ENCODE measurements at regions not wholly inside any gene's neighbourhood (a gene's known extent, or its start where the extent isn't known, plus 50 kb on each side); places are given as distances from the start of the nearest gene placed in this dataset.

DNA sequence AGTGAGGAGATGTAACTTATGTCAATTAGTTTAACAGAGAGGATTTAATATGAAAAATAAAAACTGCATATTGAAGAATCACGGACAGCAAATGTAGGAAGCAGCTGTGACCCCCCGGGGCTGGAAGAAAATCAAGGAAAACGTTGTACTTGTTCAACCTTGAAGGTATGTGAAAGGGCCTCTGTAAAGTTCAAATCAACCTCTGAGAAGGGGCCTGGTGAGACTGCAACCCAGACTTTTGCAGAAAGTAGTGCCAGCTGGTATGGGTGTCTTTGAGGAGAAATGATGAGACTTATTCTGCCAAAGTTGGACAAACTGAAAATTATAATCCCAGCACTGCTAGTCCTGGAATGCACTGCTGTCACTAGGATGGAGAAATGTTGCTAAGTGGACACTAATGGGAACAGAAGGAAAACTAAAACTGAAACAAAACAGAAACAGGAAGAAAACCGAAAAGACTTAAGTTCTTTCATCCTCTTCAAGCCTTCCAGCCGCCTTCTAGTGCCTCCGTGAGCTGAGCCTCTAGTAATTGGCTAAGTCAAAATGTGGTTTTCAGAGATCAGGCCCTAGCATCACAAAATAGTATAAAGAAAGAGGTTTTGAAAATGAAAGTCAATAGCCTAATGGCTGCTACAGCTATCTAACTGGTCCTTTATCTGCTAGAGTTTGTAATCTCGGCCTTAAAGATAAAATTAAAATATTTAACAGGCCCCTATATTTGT is 253.7 kb upstream of the SORCS1 start:
- no peak for ATAC-seq
- no peaks in the 10 kb centered on the region for H3K36me3 Mint-ChIP-seq
- H3K4me1 Mint-ChIP-seq = no peaks in the 10 kb centered on the region
- no peaks in the 10 kb centered on the region for H3K9me3 Mint-ChIP-seq
- H3K4me3 Mint-ChIP-seq = no peak overlapping the region
- ChIA-PET POLR2A (no interaction called here), CTCF (no interaction called here)
- H3K27ac Mint-ChIP-seq = no peak overlapping the region
- no peaks in the 10 kb centered on the region for H3K27me3 Mint-ChIP-seq (ENCODE audit: low read depth)
- TF ChIP-seq, protein P1, sequence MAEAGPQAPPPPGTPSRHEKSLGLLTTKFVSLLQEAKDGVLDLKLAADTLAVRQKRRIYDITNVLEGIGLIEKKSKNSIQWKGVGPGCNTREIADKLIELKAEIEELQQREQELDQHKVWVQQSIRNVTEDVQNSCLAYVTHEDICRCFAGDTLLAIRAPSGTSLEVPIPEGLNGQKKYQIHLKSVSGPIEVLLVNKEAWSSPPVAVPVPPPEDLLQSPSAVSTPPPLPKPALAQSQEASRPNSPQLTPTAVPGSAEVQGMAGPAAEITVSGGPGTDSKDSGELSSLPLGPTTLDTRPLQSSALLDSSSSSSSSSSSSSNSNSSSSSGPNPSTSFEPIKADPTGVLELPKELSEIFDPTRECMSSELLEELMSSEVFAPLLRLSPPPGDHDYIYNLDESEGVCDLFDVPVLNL (CRISPR knock-in tag; IDR thresholded peaks at IDR 0.05; ENCODE audit: borderline replicate concordance, low read depth) = no peak
- TF ChIP-seq SMAD3 (CRISPR knock-in tag; IDR thresholded peaks at IDR 0.05; ENCODE audit: borderline replicate concordance) = no peak
- no peak for DNase-seq (ENCODE audit: low spot score)

DNA sequence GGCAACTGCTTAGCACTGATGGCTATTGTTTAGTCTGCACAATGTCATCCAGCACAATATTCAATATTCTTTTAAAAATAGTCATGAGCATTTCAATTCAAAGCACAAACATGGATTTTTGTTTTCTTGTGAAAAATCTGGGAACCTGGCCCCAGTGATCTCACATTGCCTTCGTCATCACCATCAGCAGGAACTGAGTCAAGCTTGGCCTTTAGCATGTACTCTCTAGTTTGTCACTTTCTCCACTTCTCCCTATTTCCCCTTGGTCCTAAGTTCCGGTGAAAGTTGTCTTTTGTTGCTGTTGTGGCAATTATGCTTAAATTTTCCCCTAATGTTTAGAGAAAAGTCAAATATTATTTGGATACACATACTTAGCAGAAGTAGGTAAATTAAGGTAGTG is 252.9 kb upstream of the SORCS1 start:
- DNase-seq (ENCODE audit: low spot score) (no peak), ATAC-seq (no peak)
- H3K9me3 Mint-ChIP-seq = no peaks in the 10 kb centered on the region
- no peak overlapping the region for H3K4me3 Mint-ChIP-seq
- no peaks in the 10 kb centered on the region for H3K4me1 Mint-ChIP-seq
- no peaks in the 10 kb centered on the region for H3K27me3 Mint-ChIP-seq (ENCODE audit: low read depth)
- no peak overlapping the region for H3K27ac Mint-ChIP-seq
- H3K36me3 Mint-ChIP-seq = no peaks in the 10 kb centered on the region
- TF ChIP-seq ETV6 (CRISPR knock-in tag; IDR thresholded peaks at IDR 0.05) = no peak
- TF ChIP-seq, protein P2, sequence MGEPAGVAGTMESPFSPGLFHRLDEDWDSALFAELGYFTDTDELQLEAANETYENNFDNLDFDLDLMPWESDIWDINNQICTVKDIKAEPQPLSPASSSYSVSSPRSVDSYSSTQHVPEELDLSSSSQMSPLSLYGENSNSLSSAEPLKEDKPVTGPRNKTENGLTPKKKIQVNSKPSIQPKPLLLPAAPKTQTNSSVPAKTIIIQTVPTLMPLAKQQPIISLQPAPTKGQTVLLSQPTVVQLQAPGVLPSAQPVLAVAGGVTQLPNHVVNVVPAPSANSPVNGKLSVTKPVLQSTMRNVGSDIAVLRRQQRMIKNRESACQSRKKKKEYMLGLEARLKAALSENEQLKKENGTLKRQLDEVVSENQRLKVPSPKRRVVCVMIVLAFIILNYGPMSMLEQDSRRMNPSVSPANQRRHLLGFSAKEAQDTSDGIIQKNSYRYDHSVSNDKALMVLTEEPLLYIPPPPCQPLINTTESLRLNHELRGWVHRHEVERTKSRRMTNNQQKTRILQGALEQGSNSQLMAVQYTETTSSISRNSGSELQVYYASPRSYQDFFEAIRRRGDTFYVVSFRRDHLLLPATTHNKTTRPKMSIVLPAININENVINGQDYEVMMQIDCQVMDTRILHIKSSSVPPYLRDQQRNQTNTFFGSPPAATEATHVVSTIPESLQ (CRISPR knock-in tag; IDR thresholded peaks at IDR 0.05) = no peak
- no peak for TF ChIP-seq ZNF317 (CRISPR knock-in tag; IDR thresholded peaks at IDR 0.05; ENCODE audit: borderline replicate concordance, low read depth)
- TF ChIP-seq, protein P3, sequence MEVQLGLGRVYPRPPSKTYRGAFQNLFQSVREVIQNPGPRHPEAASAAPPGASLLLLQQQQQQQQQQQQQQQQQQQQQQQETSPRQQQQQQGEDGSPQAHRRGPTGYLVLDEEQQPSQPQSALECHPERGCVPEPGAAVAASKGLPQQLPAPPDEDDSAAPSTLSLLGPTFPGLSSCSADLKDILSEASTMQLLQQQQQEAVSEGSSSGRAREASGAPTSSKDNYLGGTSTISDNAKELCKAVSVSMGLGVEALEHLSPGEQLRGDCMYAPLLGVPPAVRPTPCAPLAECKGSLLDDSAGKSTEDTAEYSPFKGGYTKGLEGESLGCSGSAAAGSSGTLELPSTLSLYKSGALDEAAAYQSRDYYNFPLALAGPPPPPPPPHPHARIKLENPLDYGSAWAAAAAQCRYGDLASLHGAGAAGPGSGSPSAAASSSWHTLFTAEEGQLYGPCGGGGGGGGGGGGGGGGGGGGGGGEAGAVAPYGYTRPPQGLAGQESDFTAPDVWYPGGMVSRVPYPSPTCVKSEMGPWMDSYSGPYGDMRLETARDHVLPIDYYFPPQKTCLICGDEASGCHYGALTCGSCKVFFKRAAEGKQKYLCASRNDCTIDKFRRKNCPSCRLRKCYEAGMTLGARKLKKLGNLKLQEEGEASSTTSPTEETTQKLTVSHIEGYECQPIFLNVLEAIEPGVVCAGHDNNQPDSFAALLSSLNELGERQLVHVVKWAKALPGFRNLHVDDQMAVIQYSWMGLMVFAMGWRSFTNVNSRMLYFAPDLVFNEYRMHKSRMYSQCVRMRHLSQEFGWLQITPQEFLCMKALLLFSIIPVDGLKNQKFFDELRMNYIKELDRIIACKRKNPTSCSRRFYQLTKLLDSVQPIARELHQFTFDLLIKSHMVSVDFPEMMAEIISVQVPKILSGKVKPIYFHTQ (CRISPR knock-in tag; IDR thresholded peaks at IDR 0.05) = no peak
- no peak for TF ChIP-seq FOXP1 (CRISPR knock-in tag; IDR thresholded peaks at IDR 0.05; ENCODE audit: borderline replicate concordance)
- TF ChIP-seq JAZF1 (CRISPR knock-in tag; IDR thresholded peaks at IDR 0.05) = no peak
- TF ChIP-seq NFE2L1 (CRISPR knock-in tag; IDR thresholded peaks at IDR 0.05) = no peak
- TF ChIP-seq, protein P4, sequence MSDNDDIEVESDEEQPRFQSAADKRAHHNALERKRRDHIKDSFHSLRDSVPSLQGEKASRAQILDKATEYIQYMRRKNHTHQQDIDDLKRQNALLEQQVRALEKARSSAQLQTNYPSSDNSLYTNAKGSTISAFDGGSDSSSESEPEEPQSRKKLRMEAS (CRISPR knock-in tag; IDR thresholded peaks at IDR 0.05) = no peak
- TF ChIP-seq, protein P5, sequence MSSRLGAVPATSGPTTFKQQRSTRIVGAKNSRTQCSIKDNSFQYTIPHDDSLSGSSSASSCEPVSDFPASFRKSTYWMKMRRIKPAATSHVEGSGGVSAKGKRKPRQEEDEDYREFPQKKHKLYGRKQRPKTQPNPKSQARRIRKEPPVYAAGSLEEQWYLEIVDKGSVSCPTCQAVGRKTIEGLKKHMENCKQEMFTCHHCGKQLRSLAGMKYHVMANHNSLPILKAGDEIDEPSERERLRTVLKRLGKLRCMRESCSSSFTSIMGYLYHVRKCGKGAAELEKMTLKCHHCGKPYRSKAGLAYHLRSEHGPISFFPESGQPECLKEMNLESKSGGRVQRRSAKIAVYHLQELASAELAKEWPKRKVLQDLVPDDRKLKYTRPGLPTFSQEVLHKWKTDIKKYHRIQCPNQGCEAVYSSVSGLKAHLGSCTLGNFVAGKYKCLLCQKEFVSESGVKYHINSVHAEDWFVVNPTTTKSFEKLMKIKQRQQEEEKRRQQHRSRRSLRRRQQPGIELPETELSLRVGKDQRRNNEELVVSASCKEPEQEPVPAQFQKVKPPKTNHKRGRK (CRISPR knock-in tag; IDR thresholded peaks at IDR 0.05; ENCODE audit: borderline replicate concordance) = no peak
- ChIA-PET CTCF (no interaction called here), POLR2A (no interaction called here)

DNA sequence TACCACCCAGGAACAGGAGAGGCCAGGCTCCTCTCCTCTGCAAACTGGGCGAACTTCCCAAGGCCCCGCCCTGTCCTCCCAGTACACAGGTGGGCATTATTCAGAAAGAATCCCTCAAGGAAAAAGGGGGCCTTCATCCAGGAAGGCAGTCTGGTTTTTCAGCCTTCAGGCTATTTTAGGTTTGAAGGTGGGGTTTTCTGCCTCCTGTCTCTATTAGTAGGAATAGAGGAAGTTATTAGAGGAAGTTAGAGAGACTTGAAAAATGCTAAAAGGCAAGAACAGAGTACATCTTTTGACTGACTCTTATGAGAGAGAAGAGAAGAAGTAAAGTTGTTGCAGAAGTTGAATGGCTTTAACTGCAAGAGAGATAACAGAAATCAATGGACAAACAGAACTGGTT is 250.9 kb upstream of the SORCS1 start:
- Mint-ChIP-seq H3K27me3 (ENCODE audit: low read depth) (no peaks in the 10 kb centered on the region), H3K4me3 (no peak overlapping the region)
- CTCF ChIA-PET = no interaction called here
- TF ChIP-seq, protein P6, sequence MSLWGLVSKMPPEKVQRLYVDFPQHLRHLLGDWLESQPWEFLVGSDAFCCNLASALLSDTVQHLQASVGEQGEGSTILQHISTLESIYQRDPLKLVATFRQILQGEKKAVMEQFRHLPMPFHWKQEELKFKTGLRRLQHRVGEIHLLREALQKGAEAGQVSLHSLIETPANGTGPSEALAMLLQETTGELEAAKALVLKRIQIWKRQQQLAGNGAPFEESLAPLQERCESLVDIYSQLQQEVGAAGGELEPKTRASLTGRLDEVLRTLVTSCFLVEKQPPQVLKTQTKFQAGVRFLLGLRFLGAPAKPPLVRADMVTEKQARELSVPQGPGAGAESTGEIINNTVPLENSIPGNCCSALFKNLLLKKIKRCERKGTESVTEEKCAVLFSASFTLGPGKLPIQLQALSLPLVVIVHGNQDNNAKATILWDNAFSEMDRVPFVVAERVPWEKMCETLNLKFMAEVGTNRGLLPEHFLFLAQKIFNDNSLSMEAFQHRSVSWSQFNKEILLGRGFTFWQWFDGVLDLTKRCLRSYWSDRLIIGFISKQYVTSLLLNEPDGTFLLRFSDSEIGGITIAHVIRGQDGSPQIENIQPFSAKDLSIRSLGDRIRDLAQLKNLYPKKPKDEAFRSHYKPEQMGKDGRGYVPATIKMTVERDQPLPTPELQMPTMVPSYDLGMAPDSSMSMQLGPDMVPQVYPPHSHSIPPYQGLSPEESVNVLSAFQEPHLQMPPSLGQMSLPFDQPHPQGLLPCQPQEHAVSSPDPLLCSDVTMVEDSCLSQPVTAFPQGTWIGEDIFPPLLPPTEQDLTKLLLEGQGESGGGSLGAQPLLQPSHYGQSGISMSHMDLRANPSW (CRISPR knock-in tag; conservative IDR thresholded peaks at IDR 0.05; ENCODE audit: low read depth) = no peak
- TF ChIP-seq, protein P7, sequence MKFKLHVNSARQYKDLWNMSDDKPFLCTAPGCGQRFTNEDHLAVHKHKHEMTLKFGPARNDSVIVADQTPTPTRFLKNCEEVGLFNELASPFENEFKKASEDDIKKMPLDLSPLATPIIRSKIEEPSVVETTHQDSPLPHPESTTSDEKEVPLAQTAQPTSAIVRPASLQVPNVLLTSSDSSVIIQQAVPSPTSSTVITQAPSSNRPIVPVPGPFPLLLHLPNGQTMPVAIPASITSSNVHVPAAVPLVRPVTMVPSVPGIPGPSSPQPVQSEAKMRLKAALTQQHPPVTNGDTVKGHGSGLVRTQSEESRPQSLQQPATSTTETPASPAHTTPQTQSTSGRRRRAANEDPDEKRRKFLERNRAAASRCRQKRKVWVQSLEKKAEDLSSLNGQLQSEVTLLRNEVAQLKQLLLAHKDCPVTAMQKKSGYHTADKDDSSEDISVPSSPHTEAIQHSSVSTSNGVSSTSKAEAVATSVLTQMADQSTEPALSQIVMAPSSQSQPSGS (CRISPR knock-in tag; IDR thresholded peaks at IDR 0.05; ENCODE audit: borderline replicate concordance, low read depth) = no peak
- TF ChIP-seq GABPB1 (CRISPR knock-in tag; IDR thresholded peaks at IDR 0.05) (no peak), ZNF416 (CRISPR knock-in tag; IDR thresholded peaks at IDR 0.05) (no peak), FOXP1 (CRISPR knock-in tag; IDR thresholded peaks at IDR 0.05; ENCODE audit: borderline replicate concordance) (no peak), ZNF232 (CRISPR knock-in tag; IDR thresholded peaks at IDR 0.05) (no peak)
- TF ChIP-seq, protein P8, sequence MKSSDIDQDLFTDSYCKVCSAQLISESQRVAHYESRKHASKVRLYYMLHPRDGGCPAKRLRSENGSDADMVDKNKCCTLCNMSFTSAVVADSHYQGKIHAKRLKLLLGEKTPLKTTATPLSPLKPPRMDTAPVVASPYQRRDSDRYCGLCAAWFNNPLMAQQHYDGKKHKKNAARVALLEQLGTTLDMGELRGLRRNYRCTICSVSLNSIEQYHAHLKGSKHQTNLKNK (CRISPR knock-in tag; IDR thresholded peaks at IDR 0.05) = no peak
- TF ChIP-seq, protein P9, sequence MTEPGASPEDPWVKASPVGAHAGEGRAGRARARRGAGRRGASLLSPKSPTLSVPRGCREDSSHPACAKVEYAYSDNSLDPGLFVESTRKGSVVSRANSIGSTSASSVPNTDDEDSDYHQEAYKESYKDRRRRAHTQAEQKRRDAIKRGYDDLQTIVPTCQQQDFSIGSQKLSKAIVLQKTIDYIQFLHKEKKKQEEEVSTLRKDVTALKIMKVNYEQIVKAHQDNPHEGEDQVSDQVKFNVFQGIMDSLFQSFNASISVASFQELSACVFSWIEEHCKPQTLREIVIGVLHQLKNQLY (CRISPR knock-in tag; IDR thresholded peaks at IDR 0.05) = no peak

More for the DNA sequence above, 250.9 kb upstream of the SORCS1 start:
- Mint-ChIP-seq H3K4me1 (no peaks in the 10 kb centered on the region), H3K27ac (no peak overlapping the region), H3K36me3 (no peaks in the 10 kb centered on the region), H3K9me3 (no peaks in the 10 kb centered on the region)
- POLR2A ChIA-PET = no interaction called here
- no peak for DNase-seq (ENCODE audit: low spot score)
- ATAC-seq = no peak

Data from WTC11 (cell line).